H1 (cell line): ENCODE measurements at regions not wholly inside any gene's neighbourhood (a gene's known extent, or its start where the extent isn't known, plus 50 kb on each side); places are given as distances from the start of the nearest gene placed in this dataset.

ENCODE experiments used
- EGR1 ChIP-seq: IDR thresholded peaks from 2 replicates; pipeline ENCODE4 v1.6.1; 2011; ENCODE audit warnings: low read depth, low read length, borderline replicate concordance
- FOSL1 ChIP-seq: IDR thresholded peaks from 2 replicates; pipeline ENCODE4 v1.6.1; 2011; ENCODE audit warnings: mild to moderate bottlenecking, low read depth, low read length, moderate library complexity; ENCODE audit not compliant: insufficient read depth
- RNF2 ChIP-seq: fragments of 200-900, 300-1000 bp; sonication (generic); IDR thresholded peaks from 2 replicates; pipeline ENCODE4 v1.7.1; 2016; ENCODE audit warnings: borderline replicate concordance, low read depth, mild to moderate bottlenecking, antibody characterized with exemption, low read length; ENCODE audit not compliant: poor library complexity, severe bottlenecking; ENCODE audit errors: missing control alignments
- TAF1 ChIP-seq: IDR thresholded peaks from 2 replicates; pipeline ENCODE4 v1.6.1; 2011; ENCODE audit warnings: mild to moderate bottlenecking, low read depth, low read length

DNA sequence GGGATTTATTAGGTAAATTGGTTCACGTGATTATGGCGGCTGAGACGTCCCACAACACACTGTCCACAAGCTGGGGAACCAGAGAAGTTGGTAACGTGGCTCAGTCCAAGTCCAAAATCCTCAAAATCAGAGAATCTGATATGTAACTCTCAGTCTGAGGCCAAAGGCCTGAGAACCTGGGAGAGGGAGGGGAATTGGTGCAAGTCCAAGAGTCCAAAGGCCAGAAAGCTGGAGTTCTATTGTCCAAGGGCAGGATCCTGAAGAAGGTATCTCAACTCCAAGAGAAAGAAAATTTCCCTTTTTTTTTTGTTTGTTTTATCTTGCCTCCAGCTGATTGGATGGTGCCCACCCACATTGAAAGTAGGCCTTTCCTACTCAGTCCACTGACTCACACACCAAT is 83.8 kb downstream of the PRDM9 start (continued):
- no peak for TF ChIP-seq RNF2
- no peak for TF ChIP-seq EGR1
- no peak for TF ChIP-seq FOSL1
- TF ChIP-seq TAF1, result no peak
- TF ChIP-seq, all 59 proteins: peak for 0
